HG02852 (cell line): ENCODE measurements at regions not wholly inside any gene's neighbourhood (a gene's known extent, or its start where the extent isn't known, plus 50 kb on each side); places are given as distances from the start of the nearest gene placed in this dataset.
"Not testable (repeated sequence)": the region's sequence is repeated elsewhere in the genome, so short reads cannot be mapped to it uniquely, and the experiment has no call there.

Experiments
- ATAC-seq: cut with Tn5 transposase; IDR thresholded peaks from one replicate; pipeline ENCODE4 v1.9.1; 2021; ENCODE audit warnings: mild to moderate bottlenecking, moderate library complexity; ENCODE audit not compliant: unreplicated experiment

DNA sequence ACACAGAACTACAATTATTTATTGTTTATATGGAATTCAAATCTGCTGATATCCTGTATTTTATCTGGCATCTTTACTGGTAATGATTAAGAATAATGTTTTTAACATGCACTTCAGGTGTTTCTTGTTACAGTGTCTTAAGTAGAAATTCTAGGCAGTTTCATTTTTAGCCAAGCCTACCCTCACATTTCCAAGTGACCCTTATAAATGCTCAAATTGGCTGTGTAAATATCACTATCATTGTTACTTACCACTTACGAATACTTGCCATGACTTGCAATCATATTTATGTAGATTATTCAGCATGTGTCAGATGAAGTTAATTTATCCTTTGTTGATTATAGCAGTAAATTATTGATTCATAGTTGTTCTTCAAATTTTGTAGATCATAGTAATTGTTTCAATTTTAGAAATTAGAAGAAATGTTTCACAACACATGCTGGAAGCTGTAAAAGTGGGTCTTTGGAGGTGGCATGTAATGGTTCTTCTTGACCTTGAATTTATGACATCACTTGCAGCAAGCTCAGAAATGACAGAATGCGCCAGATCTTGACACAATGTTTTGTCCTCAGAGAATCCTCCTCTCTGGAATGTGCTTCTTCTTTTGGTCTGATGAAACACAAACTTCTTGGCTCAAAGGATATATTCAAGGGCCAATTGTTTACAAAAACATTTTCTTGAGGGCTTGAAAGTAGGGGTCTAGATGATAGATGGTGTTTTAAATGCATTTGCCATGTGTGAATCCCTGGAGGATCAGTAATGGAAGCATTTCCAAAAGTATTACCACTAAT is 471.8 kb downstream of the COL12A1 start:
- no peak for ATAC-seq

DNA sequence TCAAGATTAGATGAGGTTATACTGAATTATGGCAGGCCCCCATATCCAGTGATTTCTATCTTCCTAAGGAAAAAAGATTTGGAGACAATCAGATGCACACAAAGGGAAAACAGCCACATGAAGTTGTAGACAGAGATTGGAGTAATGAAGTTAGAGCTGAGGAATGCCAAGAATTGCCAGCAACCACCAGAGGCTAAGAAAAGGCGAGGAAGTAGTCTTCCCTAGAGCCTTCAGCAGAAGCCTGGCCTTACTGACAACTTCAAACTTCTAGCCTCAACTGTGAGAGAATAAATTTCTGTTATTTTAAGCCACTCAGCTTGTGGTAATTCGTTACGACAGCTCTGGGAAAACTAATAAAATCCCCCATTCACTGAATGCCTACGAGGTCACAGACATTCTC is 473.9 kb downstream of the COL12A1 start:
- no peak for ATAC-seq

DNA sequence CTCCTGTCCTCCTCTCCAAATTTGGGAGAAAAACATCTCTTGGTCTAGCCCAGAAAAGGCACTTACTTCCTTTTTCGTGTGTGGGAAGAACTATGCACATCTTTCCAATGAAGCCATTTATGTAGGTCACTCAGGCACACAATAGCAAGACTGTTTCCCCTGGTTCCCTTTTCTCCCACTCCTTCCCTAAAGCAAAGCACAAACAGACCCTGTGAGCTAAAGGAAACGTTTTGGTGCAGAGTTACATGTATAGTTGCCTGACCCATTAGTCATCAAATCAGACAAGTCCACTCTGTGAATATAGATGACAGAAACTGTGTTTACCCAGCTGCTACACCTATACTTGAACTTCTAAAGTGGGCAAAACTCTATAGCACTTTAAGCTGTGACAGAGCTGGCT is 474.6 kb downstream of the COL12A1 start:
- ATAC-seq = no peak

DNA sequence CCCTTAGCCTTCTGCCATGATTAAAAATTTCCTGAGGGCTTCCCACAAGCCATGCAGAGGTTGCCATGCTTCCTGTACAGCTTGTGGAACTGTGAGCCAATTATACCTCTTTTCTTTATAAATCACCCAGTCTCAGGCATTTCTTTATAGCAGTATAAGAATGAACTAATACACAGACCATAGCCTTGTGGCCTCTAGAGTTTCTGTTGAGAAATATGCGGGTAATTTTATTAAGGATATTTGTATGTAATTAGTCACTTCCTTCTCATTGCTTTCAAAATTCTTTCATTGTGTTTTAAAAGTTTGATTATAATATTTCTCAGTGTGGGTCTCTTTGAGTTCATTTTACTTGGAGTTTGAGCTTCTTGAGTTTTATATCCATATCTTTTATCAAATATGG is 484.9 kb downstream of the COL12A1 start:
- no peak for ATAC-seq

DNA sequence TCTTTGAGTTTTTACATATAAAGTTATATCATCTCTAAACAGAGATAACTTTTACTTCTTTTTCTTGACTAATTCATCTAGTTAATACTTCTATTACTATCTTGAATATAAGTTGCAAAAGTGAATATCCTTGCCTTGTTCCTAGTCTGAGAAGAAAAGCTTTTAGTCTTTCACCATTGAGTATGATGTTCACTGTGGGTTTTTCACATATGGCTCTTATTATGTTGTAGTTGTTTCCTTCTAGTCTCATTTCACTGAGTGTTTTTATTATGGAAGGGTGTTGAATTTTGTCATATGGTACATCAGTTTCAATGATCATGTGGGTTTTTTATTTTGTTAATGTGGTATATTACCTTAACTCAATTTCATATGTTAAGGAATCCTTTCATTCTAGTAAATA is 488.3 kb downstream of the COL12A1 start:
- ATAC-seq = no peak

DNA sequence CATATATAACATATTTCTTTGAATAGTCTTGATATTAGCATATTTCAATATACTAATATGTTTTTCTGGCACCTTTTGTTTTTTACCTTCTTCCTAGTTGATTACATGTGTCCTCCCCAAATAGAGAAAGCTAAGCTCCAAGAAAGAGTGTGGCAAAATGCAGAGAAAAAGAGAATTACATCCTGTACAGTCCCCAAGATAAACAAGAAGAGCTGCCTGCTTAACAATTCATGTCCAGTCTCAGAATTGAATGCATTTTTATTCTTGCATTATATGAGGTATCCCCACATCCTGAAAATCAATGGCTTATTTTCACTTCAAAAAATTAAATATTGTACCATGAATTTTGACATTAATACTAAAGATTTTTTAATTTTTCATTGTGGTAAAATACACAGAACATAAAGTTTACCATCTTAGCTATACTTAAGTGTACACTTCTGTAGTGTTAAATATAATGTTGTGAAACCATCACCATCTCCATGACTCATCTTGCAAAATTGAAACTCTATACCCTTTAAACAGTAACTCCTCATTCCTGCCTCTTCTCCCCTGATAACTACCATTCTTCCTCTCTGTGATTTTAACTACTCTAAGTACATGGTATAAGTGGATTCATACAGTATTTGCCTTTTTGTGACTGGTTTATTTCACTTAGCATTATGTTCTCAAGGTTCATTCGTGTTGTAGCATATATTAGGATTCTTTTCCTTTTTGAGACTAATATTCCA is 490.3 kb downstream of the COL12A1 start:
- ATAC-seq = no peak

DNA sequence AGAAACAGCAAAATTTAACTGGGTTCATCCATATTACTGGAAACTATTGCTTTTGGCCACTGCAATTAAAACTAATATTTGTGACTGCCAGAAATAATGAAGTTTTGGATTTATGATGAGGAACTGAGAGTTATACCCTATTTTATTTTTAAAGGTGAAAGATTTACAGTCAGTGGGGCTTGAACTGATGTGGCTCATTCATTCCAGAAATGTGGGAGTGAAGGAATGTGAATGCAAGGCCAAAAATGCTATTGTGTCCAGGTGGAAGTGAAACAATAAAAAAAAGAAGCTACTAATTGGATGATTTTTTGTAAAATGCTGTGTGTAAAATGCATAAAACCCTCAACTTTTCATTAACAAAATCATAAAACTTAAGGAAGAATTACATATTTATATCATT is 491.9 kb downstream of the COL12A1 start:
- no peak for ATAC-seq

DNA sequence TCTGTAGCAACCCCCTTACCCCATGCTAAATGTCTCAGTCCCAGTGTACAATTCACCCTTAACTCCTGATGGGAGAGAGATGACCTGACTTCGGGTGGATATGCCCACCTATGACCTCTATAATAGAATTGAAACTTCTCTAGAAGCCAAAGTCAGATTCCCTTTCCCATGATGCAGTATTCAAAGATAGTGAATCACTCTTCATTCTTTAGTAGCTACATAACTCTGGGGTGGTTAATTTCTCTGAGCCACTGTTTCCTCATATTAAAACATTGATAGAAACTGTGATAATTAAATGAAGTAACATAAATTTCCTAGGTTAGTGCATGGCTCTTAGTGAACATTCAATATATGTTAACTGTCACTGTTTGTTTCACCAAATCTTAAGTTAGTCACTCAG is 500.4 kb downstream of the COL12A1 start:
- ATAC-seq = no peak

DNA sequence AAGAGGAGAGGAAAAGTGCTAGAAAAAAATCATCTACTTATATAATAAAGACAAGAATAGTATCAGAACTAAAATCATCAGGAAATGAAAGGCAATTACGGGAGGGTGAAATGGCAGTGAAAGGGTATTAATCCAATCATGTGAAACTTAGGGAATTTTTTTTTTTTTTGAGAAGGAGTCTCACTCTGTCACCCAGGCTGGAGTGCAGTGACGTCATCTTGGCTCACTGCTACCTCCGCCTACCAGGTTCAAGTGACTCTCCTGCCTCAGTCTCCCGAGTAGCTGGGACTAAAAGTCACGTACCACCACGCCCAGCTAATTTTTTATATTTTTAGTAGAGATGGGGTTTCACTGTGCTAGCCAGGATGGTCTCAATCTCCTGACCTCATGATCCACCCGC is 501.3 kb downstream of the COL12A1 start:
- not testable (repeated sequence) for ATAC-seq

DNA sequence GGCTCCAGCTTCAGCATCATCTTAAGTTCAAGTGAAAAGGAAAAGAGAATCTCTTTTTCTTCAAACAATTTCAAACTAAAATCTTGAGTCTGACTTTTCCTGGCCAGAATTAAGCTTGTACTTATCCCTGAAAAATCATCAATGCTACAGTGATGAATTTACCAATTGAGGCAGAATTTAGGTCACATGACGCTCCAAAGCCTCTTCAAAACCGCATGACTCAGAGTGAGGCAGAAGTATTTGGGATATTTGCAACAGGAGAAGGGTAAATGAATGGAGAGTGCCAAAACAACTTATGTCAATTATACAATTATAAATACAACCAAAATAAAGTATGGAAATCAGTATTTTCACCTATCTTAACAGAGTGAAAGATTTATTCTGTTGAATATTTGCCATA is 515.5 kb downstream of the COL12A1 start:
- no peak for ATAC-seq

DNA sequence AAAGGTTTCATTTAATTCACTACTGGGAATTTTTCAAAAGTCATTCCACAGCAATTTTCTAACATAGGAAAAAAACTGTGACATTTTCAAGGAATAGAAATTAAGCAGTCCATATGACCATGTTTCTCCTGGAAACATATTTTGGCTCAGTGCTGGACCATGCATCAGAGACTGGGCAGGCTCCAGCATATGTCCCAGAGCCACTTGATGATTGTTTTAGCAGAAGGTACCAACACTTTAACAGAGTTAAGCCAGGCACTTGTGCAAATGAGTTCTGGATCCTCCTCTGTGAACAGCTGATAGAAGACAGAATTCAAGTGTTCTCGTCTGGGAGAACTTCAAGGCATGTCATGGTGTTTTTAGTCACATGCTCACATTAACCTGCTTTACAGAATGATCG is 516.3 kb downstream of the COL12A1 start:
- no peak for ATAC-seq

DNA sequence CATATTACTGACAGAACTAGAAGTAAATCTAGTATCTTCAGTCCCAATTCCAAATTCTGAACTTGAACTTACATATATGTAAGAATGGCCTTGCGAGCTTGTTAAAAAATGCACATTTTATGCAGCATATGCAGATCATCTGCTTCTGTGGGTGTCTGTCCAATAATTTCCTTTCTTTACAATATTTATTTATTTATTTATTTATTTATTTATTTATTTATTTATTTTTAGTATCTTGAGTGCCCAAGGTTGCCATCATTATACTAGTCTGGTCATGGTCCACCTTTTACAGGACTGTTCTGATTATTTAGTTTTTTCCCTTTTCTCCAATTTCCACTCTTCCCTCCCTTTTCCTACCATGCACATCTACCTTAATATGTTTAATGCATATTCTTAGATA is 528.4 kb downstream of the COL12A1 start:
- no peak for ATAC-seq

DNA sequence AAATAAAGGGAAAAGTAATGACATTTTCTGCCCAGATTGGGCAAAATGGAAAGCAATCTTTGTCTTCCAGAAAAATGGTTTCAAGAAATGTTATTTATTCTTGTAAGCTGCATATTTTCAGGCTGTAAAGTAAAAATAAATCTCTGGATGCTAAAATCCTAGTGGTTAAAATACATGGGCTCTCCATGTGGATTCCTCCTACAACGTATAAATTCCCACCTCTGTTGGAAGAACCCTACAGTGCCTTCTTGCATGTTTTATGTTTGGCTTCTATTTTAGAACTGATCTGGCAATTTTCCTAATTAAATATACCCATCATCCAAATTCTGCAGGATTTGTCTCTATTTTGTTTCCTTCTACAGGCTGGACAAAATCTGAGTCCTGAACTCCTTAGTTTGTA is 528.9 kb downstream of the COL12A1 start:
- ATAC-seq = no peak

DNA sequence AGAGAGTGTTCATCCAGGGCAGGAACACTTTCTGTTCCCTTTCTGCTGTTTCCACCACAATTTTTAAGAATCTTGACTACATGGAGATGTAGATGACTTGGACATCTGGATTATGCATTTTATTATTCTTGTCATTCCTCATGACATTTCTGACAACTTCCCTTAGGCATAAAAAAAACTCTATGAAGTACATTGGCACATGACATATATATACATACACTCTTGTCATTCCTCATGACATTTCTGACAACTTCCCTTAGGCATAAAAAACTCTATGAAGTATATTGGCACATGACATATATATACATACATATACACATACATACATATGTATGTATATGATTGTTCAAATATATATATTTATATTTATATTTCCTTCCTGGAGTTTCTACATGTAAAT is 531.5 kb downstream of the COL12A1 start:
- ATAC-seq = no peak

DNA sequence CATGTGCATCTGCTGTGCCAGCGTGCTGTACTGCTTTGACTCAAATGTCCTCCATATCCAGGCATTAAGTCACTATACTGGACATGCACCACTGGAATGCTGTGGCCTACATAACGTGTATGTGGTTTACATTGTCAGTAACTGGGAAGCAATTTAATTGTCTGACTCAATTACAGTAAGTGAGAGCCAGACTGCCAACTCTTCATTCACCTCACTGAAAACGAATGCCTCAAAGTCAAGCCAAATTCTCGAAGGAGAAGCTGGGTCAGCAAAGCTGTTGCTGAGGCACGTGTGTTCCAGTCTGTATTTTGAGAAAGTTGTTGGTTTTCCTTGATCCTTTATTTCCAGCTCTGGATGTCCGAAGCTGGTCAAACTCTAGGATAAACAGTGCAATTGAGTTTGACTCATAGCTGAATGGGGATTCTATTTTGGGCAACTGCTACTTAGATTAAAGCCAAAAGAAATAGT is 534.3 kb downstream of the COL12A1 start:
- ATAC-seq = no peak

DNA sequence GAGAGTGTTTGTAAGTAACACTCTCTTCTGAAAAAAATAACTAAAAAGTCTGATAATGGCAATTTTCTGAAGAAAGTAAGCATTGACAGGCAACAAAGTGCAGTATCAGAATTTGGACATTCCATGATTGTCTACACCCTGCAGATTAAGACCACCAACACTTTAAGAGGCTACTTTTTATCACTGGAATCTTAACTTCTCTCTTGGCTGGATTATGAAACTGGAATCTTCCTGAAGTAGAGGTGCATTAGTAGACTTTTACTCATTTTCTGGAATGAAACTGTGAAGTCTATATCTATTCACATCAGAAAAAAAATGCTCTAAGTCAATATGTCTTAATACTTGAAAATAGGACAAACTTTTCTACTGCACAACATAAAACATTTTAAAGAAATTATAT is 547.5 kb downstream of the COL12A1 start:
- no peak for ATAC-seq

DNA sequence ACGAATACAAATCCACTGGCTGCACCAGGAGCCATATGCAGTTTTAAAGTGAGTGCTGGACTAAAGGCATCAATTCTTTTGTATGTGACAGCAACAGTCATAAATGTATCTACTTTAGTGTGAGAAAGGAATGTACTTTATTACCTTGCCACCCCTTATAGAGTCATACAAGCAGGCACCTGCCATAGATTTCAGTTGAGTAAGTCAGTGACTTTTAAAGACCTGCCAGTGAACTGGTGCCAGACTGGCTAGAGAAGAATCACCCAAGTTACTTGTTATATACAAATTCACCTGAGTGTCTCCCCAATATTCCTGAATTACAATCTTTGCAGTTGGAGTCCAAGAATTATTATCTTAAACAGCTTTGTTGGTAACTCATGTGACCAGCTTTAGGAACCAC is 547.9 kb downstream of the COL12A1 start:
- ATAC-seq = no peak

DNA sequence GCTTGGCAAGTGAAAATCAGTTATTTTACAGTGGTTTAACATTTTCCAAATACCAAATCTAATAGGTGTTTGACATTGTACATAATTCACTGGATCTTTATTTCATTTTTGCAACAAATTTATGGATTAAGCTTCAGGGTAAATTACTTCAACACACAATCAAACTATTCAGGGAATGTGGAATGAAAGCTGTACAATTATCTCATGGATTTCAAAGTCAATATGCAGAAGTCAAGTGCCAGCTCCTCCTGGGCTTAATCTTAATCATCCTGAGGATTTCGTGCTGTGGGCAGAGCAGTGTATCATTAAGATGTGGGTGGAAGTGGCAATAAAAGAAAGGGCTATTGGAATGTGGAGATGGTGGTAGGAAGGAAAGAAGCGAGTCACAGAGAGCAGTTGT is 548.8 kb downstream of the COL12A1 start:
- no peak for ATAC-seq

DNA sequence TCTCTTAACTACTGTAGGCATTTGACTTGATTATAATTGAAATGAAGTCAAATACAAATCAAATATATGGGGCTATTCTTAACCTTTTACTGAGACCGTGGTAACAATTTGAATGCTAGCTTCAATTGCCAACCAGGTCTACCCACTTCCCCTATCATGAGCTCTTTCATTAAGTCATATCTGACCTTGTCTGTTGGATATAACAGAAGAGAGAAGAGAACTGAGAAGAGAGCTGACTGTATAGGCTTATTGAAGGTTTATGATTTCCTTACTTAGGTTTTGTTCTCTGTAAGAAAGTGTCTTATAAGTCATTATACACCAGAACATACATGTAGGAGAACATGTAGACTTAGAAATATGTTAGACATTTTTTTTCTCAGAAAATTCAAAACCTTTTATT is 549.4 kb downstream of the COL12A1 start:
- no peak for ATAC-seq

DNA sequence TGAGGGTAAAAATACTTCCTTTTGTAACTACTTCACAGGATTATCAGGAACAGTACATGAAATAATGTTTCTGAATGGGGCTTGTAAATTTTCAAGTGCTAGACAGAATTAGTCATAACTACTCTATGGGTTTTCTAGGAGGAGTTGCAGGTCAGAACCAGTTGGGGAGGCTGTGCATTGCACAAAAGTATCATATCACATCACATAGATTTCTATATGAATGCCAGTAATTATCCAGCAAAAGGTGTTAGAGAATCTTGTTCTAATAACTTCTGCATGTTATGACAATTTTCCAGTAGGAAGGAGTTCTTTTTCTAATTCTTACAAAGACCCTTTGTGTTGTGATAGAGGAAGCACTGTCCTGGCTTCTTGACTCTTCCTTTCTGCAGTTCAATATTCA is 551.6 kb downstream of the COL12A1 start:
- ATAC-seq = no peak

DNA sequence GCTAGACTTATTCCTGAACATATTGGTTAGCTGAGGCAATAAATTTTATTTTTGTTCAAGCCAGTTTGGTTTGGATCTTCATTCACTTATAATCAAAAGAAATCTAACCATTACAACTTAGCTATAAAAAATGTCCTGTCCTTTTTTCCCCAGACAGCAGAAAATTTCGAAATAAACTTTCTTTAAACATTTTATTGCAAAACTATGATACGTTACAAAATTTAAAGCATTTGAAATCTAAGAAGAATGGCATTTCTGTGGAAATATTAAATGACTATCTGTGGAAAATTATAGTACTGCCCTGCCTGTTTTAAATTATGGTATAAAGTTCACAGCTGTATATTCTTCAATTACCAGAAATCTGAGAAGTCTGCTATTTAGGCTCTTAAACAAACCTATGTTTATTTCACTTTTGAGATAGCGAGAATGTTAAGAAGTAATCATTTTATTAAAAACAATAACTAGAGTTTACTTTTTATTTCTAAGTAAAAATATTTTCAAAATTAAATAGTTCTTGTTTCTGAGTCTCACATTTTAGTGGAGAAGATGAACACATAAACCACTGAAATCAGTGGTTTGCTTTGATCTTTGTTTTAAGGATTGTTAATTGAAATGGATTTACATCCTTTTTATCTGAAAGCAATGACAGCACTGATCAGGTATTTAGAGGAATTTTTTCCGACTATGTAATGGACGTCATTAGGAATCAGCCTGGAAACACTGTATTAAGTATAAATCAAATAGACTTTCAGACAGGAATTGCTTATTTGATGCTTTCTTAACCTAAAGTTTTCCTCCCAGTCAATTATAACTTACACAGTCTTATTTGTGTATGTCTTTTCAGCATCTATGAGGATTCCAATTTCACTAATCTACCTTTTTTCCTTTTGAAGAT is 553.7 kb downstream of the COL12A1 start:
- ATAC-seq = no peak
